Right lobe of liver (tissue), 4 donors: ENCODE measurements at regions not wholly inside any gene's neighbourhood (a gene's known extent, or its start where the extent isn't known, plus 50 kb on each side); places are given as distances from the start of the nearest gene placed in this dataset.

Experiments used
- POLR2A ChIP-seq: fragments of 450-650 bp; IDR thresholded peaks from one replicate; pipeline ENCODE4 v1.6.1; 2017; ENCODE audit warnings: antibody characterized with exemption, mild to moderate bottlenecking
- TF ChIP-seq, protein P1 (sequence below), 4 donors: fragments of 200-600 bp in 3 of 4; fragments of 450-650 bp in 1 of 4; IDR thresholded peaks; one replicate each; pipeline versions ENCODE4 v1.5.1 to v1.8.0; 2016 to 2022; ENCODE audit warnings: antibody characterized with exemption in 4 of 4, mild to moderate bottlenecking in 2 of 4
- donor health status: DM: no; HTN: no; CAD: no.
- donor health status: DM: no; HTN: no; CAD: no.
- donor health status: DM: no; HTN: yes; CAD: no.

GRCh38 chr5:143659599-143660238 lies 152.2 kb upstream of the HMHB1 start:
- TF ChIP-seq, protein P1, sequence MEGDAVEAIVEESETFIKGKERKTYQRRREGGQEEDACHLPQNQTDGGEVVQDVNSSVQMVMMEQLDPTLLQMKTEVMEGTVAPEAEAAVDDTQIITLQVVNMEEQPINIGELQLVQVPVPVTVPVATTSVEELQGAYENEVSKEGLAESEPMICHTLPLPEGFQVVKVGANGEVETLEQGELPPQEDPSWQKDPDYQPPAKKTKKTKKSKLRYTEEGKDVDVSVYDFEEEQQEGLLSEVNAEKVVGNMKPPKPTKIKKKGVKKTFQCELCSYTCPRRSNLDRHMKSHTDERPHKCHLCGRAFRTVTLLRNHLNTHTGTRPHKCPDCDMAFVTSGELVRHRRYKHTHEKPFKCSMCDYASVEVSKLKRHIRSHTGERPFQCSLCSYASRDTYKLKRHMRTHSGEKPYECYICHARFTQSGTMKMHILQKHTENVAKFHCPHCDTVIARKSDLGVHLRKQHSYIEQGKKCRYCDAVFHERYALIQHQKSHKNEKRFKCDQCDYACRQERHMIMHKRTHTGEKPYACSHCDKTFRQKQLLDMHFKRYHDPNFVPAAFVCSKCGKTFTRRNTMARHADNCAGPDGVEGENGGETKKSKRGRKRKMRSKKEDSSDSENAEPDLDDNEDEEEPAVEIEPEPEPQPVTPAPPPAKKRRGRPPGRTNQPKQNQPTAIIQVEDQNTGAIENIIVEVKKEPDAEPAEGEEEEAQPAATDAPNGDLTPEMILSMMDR (IDR thresholded peaks at IDR 0.05), result no peak
- TF ChIP-seq POLR2A, result no peak
